CD4-positive, alpha-beta T cell treated with Interleukin-4 for 1 hour (primary cell): ENCODE measurements at regions not wholly inside any gene's neighbourhood (a gene's known extent, or its start where the extent isn't known, plus 50 kb on each side); places are given as distances from the start of the nearest gene placed in this dataset.
"Not testable (repeated sequence)": the region's sequence is repeated elsewhere in the genome, so short reads cannot be mapped to it uniquely, and the experiment has no call there.

Experiments
- DNase-seq, 2 donors: peaks; one replicate each; pipeline ENCODE4 v3.0.0-alpha.2; 2020 to 2022

DNA sequence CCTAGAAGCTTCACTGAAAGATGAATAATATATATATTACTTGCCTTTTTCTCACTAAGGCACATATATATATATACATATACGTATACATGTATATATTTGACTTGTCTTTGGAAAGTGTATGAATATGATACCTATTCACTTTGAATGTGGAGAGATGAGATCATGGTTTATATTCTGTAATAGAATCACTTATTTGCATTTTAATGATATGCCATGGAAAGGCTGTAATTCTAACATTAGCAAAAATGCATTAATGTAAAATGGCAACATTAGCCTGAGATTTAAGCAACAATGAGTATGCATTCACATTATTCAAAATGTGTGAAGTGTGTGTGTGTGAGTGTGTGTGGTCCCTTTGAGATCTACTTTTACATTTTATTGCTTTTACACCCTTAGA lies 54.5 kb upstream of the PRKD1 start:
- DNase-seq, result no peak

DNA sequence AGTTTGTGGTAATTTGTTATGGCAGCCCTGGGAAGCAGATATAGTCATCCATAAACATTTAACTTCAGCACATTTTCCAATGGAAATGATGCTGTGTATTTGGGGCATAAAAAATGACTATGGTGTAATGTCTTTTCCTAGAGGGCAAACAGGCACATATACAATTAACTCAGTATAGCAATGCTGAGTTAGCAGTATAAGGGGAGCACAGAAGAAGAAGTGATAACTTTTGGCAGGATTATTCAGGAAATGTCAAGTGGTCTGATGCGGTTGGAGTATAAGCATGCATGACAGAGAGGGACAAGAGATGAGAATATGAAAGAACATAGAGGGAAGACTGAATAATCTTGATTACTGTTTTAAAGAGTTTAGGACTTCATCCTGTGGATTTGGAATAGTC lies 55.3 kb upstream of the PRKD1 start:
- no peak for DNase-seq

DNA sequence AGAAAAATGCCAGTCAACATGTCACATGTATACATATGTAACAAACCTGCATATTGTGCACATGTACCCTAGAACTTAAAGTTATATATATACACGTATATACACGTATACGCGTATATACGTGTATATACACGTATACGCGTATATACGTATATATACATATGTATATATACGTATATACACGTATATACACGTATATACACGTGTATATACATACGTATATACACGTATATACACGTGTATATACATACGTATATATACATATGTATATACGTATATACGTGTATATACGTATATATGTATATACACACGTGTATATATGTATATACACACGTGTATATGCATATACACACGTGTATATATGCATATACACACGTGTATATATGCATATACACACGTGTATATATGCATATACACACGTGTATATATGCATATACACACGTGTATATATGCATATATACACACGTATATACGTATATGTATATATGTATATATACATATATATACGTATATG lies 62.8 kb upstream of the PRKD1 start:
- DNase-seq, result not testable (repeated sequence)

DNA sequence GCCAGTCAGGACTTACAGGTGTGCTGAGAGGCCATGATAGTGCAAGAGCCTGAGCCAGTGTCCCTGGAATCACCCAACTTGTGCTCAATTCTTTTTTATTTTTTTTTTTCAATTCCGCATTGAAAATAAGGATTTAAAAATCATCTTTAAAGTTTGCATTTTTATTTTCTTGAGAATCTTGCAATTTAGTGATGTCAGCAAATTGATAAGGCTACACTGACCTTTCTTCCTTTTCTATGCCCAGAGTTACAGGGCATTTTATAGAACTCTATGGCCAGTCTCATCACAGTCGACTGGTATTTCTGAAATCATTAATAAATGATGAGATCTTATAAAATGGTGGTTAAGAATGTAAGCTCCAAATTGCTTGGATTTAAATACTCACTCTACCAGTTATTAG lies 63.3 kb upstream of the PRKD1 start:
- no peak for DNase-seq

DNA sequence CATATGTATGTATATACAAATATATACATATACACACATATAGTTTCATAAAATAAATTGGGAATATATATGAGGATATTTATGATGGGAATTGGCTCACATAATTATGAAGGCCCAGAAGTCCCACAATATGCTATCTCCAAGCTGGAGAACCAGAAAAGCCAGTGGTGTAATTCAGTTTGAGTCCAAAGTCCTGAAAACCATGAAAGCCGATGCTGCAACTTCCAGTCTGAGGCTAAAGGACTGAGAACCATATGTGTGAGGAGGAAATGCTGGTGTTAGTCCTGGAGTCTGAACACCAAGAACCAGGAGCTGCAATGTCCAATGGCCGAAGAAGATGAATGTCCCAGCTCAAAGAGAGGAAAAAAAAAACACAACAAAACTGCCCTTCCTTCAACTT lies 65.5 kb upstream of the PRKD1 start:
- DNase-seq, result no peak

DNA sequence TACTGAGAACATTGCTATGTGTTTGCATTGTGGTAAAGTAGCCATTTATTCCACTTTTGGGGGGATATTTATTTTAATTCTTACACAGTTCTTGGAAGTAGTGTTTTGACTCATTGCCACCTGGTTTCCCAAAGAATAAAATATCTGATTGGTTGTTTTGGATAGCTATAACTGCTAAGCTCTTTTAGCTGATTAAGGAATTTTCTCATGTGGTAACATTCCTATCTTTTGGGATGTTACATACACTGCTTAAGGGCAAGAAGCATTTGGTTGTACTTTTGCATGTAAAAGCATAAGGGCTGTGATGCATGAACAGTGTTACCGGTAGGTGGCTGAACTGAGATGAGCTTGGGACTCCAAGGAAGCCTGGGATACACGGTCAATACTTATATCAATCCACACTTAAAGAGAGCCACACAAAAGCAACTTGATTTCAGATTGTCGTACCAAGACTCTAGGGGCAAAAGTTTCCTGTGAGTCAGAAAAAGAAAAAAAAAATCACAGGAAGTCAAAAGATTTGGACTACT lies 71.4 kb upstream of the PRKD1 start:
- no peak for DNase-seq

DNA sequence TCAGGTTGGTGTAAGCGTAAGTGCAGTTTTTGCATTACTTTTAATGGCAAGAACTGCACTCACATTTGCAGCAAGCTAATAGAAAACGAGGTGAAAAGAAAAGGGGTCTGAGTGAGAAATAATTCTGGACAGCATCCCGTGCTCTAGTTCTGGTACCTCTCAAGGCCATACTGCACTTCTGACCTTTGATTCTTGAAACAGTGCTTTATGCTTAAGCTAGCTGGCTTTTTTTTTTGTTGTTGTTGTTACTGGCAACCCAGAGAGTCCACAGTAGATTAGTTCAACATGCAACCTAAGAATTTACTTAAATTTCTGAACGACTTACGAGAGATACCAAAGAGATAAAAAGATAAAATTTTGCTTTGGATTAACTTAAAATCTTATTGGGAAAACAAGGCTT lies 75.2 kb upstream of the PRKD1 start:
- DNase-seq, result no peak

DNA sequence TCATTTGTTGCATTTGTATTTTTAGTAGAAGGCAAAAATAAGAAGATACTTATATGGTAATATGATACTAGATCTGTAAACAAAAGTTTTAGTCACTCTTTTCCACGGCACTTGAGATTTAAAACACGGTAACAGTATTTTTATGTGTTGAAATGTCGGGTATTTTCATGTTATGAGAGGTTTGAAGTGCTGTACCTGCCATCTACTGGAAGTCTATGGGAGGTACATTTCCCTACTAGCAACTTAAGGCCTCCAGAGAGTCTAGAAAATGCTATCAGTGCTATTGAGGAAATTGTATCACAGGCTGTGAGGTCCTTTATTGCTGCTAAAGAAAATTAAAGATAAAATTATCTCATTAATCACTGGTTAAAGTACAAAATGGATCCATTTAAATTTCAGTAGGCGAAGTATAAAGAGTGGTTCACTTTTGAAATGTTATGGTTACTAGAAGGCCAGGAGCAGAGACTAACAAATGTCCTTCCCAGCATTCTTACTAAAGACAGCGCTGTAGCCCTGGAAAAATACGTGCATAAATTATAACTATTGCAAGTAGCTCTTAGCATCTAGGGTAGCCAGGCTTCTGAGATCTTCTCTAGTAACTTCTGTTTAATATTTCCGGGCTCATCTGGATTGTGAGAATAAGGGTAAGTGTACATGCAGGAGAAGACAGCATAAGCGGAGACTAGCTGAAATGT lies 77.6 kb upstream of the PRKD1 start:
- no peak for DNase-seq

DNA sequence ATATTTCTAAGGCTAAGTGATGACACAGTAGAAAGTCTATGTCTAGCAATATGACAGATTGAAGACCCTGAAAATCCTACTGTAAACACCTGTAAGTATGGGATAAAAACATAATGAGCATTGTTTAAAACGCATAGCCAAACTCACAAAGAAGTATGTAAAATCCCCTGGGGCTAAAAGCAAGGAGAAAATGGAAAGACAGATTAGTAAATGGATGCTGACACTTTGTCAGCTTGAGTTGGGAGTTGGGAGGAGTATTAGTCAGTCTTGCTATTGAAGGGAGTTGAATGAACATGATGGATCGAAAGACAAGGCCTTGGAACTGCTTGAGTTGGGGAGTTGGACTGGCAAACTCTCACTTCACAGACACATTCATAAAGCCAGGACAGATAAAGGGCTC lies 79.0 kb upstream of the PRKD1 start:
- no peak for DNase-seq

DNA sequence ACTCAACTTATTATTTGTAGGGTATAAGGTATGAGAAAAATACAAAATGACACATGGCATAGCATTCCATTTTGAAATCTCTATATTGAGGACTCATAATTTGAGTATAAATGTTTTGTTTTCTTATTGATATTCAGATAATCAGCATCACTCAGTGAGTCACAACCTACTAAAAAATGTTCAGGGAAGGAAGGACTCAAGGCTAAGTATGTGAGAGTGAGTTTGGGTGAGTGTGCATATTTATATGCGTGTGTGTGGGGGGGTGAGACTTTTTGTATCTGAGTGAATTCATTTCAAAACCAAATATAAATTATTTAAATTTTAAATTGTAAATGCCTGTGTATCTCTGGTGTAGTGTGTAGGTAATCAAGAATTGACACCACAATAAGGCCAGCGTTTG lies 87.8 kb upstream of the PRKD1 start:
- DNase-seq, result no peak

DNA sequence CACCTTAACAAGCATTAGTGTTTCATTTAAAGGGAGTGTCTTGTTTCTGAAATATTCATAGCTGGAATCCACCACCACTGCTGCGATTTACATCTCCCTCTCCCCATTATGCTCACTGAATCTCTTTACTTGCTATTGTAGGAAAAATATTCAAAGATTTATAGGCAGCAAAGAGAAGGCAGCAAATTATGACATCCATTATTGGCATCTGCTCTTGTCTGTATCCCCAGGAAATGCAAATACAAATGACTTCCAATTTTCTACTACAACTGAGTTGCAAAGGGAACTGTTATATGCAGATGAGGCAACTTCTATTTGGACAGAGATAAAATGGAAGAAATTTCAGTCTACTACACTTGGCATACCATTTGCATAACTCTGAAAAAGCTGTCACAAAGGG lies 88.4 kb upstream of the PRKD1 start:
- DNase-seq, result no peak

DNA sequence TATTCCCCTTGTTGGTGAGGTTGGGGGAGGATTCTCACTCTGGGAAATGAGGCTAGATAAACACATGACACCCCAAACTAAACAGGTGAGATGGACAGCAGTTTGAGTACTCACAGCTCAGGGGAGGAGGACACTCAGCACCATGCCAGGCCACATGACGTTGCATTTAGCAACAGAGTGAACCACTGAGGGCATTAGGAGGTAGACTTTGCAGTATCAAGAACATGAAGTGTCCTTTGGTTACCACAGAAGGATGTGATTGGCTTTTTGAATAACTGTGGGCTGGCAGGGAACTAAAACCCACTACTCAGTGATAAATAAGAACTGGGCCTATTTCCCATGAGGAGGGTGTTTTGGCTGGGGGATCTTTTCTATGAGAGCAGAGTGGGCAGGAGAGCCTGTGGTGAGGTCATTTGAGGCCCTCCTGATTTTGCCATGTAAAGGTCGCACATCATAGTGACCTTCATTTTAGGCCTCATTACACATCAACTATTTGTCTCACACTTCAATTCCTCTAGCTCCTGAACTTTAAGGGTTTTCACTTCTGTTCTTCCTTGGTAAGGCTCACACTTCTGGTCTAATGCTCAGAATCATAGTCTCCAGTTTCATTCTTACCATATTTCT lies 89.8 kb upstream of the PRKD1 start:
- no peak for DNase-seq

DNA sequence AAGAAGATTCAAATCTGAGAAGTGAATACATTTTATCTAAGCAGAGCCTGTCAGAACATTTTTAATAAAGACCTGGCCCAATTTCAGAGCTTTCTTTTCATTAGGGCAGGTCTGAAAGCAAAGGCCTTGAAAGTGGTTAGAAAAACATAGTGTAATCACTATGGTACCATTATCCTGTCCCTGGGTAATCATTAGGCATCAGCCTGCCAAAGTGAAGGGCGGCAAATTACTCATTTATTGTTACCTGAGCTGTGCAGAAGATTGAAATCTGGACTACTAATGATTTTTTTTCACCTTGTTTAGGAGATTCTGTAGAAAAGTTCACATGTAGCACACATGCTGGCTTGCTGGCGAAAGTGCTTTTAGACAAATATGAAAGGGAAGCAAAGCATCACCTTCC lies 92.6 kb upstream of the PRKD1 start:
- no peak for DNase-seq

DNA sequence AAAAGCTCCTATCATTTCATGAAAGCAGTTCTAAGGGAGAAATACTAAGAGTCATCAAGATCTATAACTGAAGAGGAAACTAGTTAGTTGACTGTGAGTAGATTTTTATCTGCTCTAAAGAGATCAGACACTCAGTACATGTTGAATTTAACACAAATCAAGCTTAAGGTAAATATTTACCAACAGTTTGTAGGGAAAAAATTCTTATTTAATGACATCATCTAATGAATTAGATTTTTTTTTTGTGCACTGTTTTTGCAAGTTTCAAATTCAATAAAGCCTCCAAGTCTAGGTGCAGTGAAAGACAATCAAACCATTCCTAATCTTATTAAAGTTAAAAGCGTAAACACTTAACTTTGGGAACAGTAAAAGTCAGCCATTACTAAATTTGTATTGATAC lies 93.0 kb upstream of the PRKD1 start:
- no peak for DNase-seq

DNA sequence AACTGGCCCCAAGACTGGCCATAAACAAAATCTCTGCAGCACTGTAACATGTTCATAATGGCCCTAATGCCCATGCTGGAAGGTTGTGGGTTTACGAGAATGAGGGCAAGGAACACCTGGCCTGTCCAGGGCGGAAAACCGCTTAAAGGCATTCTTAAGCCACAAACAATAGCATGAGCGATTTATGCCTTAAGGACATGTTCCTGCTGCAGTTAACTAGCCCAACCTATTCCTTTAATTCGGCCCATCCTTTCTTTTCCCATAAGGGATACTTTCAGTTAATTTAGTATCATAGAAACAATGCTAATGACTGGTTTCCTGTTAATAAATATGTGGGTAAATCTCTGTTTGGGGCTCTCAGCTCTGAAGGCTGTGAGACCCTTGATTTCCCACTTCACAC lies 95.7 kb upstream of the PRKD1 start:
- DNase-seq, result not testable (repeated sequence)

DNA sequence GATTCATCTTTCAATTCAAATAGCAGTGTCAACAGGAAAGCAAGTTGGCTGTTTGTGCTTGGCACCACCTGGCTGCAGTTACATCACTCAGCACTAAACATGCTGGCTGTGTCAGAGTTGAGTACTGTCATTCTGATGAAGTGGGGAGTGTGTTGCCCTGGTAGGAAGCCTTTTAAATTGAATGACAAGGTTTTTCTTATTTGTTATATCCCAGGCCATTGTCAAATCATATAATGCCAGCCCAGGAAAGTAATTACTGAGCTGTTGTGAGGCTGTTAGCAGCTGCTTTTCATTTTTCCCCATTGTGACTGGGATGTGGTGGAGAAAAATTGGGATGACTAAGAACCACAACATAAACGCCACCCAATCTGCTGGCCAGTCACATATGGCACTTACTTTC lies 106.5 kb upstream of the PRKD1 start:
- DNase-seq, result no peak

DNA sequence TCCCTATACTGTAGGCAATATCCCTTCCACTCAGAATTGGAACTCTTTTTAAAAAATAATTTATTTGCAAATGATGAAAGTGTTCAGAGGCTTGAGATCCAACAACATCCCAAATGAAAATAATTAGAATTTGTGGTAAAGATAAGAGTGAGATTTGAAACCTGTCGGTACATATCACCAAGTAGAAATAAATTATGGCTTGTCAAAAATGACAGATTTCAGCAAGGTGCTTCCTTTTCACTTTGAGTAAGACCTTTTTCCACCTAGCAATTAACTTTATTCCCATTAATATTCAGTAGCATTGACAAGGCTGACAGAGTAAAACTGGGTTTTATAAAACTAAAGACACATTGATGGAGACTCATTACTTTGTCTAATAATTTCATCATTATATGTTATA lies 107.7 kb upstream of the PRKD1 start:
- no peak for DNase-seq

DNA sequence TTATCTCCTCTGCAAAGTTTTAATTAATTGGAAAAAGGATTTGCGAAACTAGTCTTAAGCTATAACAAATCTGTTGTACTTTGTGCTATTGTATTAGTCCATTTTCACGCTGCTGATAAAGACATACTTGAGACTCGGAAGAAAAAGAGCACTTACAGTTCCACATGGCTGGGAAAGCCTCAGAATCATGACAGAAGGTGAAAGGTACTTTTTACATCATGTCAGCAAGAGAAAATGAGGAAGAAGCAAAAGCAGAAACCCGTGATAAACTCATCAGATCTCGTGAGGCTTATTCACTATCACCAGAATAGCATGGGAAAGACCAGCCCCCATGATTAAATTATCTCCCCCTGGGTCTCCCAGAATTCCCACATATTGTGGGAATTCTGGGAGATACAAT lies 118.1 kb upstream of the PRKD1 start:
- no peak for DNase-seq

DNA sequence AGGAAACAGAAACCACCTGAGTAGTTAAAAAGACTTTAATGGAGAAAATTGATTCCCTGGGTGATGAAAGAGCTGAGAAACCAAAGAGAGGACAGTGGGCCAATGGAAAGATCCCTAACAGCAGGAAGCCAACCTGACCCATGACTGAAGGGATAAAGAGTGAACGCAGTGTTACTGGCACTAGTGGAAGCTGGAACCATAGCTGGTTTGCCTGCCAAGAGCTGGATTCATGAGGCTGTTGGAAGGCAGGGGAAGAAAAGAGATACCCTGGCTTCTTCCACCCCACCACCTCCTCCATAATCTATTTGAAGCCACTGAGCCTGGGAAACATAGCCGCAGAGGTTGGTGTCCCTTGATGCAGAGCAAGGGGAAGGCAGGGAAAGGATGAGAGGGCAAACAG lies 125.5 kb upstream of the PRKD1 start:
- DNase-seq, result no peak

DNA sequence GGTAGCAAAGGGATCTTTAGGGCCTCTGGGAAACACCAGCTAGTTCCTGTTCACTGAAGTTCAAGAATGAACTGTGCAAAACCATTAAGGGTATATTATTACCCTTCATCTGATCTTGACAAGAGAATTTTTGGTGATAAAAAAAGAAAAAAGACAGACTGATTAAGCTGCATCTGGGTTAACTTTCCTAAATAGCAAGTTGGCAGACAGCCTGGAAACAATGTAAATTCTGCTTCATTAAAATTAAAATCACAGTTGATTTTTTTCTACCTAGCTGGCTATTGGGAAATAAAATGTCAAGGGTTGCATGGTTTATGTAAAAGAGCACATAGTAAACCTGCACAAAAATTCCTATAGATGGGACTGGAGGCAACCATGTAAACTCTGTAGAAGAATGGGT lies 126.6 kb upstream of the PRKD1 start:
- DNase-seq, result no peak

DNA sequence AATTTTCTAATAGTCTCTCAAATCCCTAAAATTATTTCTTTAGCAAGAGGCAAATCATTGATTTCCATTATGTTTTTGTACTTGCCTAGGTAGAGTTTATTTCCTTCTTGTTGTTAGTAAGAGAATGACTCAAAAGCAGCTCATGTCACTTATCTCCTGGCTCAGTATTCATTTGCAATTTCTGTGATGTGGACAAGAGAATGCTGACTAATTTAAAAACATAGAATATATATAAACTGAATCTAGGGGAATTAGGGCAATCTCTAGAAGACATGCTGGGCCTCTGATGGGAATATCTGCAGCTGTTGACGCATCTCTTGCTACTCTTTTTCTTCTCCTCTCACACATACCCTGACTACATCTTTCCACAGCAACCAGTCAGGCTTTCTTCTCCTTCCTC lies 130.8 kb upstream of the PRKD1 start:
- DNase-seq, result no peak

DNA sequence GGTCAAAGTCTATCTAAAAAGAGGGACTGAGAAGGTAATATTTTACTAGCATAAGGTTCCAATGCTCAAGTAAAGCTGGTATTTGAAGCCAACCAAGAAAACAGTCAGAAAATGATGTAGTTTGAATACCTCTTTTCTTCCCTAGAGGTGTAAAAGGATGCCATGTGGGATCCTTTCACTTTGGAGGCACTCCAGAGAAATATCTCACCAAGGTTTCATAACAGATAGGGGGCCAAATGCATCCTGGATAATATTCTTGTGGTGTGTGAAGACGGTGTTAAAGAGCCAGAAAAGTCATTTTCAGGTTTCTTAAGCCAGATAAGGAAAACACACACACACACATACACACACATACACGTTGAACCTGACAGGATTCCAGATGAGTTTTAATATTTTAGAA lies 136.1 kb upstream of the PRKD1 start:
- no peak for DNase-seq

DNA sequence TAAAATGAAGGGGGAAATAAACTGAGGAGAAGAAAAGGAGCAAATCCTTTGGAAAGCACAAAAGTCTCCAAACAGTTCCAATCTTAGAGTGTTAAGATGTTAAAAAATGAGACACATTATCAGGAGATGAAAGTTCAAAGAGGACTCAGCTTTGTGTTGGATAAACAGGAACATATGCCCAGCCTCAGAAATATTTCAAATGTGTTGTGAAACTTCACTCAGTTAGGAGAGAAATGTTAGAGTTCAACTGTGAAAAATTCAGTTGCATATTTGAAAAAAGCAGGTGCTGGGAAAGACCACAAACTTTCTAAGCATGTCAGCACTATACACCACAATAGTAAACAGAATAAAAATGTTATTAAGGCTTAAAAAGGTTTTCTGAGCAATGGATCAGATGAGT lies 136.8 kb upstream of the PRKD1 start:
- DNase-seq, result no peak

DNA sequence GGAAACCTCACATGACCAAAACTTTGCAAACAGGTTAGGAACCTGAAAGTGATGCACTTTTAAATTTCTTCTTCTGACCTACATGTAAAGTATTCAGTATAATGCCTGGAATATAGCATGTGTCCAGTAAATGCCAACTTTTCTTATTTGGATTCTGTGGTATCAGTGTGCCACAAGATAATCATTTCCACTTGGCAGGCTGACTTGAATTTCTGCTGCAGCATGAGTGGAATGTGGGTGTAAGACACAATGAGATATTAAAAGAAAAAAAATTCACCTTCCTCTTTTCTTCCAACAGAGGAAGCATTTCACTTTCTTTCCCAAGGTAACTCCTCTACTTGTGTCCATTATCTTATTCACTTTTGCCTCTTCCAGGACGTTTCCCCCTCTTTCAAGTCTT lies 141.9 kb upstream of the PRKD1 start:
- no peak for DNase-seq

DNA sequence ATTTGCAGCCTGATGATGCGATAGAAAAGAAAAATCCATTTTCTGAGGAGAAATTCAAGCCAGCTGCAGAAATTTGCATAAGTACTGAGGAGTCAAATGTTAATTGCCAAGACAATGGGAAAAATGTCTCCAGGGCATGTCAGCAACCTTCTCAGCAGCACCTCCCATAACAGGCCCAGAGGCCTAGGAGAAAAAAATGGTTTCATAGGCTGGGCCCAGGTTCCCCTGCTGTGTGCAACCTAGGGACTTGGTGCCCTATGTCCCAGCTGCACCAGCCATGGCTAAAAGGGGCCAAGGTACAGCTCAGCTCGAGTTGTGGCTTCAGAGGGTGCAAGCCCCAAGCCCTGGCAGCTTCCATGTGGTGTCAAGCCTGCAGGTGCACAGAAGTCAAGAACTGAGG lies 144.8 kb upstream of the PRKD1 start:
- DNase-seq, result not testable (repeated sequence)
